HG03469 (cell line): ENCODE measurements at regions not wholly inside any gene's neighbourhood (a gene's known extent, or its start where the extent isn't known, plus 50 kb on each side); places are given as distances from the start of the nearest gene placed in this dataset.
A peak's percentile ranks its signal among the peaks of the same experiment; 100 is the strongest.
"Not testable (repeated sequence)": the region's sequence is repeated elsewhere in the genome, so short reads cannot be mapped to it uniquely, and the experiment has no call there.

ENCODE experiments used
- ATAC-seq: cut with Tn5 transposase; IDR thresholded peaks from one replicate; pipeline ENCODE4 v1.9.1; 2021; ENCODE audit warnings: mild to moderate bottlenecking, moderate library complexity, moderate number of reproducible peaks; ENCODE audit not compliant: unreplicated experiment

DNA sequence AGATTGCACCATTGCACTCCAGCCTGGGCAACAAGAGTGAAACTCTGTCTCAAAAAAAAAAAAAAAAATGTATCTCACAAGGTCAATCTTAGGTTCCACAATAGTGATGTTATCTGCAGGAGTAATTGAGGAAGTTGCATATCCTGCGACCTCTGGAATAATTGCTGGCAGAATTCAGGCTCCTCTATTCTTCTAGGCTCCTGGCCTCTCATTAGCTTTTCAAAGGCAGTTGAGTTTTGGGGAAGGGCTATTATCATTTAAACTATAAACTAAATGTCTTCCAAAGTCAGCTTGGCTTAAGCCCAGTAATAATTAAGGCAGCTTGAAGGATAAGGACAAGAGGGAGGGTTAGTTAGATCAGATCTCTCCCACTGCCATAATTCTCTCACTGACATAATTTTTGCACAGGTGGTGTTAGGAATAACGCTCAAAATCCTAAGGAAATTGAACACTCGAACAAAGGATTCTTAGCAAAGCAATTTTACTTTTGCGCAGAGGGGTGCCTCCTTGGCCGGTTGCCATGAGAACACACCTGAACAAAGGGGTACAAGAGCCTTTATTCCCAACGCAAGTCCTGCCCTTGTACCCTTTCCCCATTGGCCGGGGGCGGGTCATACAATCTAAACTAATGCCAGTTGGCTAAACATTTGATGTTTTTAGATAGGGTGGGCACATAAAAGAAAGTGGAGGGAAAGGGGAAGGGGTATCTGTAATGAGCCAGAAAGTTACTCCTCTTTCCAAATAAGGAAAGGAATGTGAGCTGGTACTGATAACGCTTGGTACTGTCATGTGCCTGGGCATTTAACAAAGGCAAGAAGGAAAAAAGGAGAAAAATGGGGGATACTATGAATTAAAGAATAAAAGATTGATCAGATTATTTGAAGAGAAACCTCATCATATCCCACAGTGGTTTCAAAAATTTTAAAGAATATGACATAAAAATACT lies 106.4 kb upstream of the CCNG1 start:
- no peak for ATAC-seq

DNA sequence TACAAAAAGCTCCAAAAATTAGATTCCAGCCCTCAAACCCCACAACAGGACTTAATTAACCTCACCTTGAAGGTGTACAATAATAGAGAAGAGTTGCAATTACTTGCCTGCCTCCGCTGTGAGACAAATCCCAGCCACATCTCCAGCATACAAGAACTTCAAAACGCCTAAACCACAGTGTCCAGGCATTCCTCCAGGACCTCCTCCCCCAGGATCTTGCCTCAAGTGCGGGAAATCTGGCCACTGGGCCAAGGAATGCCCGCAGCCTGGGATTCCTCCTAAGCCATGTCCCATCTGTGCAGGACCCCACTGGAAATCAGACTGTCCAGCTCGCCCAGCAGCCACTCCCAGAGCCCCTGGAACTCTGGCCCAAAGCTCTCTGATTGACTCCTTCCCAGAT lies 101.3 kb upstream of the CCNG1 start:
- not testable (repeated sequence) for ATAC-seq

DNA sequence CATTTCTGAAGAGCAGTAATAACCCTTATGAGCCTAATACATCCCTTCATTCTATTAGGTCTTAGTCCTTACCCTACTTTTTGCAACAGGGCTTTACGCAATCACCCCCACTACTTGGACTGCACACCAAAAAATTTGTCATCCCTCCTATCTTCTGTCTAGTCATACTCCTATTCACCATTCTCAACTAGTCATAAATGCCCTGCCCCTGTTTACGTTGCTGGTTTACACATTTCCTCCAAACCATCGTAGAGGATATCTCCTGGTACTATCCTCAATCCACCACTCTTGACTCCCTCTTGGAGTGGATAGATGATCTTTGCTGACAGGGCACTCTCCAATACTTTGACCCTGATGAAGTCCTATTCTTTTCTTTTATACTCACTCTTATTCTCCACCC lies 98.2 kb upstream of the CCNG1 start:
- ATAC-seq, result no peak

DNA sequence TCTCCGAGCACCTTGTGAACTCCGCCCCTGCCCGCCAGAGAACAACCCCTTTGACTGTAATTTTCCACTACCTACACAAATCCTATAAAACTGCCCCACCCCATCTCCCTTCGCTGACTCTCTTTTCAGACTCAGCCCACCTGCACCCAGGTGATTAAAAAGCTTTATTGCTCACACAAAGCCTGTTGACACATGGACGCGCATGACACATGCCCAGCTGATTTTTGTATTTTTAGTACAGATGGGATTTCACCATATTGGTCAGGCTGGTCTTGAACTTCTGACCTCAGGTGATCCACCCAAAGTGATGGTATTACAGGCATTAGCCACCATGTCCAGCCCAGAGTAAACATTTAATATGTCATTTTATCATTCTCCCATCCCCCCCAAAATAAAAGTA lies 97.0 kb upstream of the CCNG1 start:
- not testable (repeated sequence) for ATAC-seq

DNA sequence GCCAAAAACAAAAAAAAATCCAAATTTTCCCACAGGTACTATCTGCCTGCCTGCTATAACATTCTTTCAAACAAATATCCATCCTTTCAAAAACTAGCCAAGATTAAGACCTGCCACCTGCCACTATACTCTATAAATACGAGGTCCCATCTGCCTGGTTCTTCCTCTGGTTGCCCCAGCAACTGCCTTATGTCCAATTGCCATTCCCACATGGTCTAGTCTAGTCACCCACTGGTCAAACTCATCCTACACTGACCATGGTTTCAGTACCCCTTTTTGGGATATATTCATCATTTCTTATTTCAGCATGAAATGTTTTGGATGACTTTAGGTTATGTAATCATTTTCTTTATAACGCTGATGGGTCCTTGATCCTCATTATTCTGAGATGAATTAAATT lies 95.1 kb upstream of the CCNG1 start:
- no peak for ATAC-seq

DNA sequence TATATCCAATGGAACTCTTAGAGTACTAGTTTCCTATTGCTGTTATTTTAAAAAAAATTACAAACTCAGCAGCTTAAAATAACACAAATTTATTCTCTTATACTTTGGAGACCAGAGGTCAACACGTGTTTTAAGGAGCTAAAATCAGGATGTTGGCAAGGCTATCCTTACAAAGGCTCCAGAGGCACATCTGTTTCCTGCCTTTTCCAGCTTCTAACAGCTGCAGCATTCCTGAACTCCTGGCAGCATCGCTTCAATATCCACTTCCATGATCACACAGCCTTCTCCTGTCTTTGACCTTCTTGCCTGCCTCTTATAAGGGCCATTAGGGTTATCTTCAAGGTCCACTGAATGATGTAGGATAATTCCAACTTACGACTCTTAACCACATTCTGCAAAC lies 92.2 kb upstream of the CCNG1 start:
- no peak for ATAC-seq

DNA sequence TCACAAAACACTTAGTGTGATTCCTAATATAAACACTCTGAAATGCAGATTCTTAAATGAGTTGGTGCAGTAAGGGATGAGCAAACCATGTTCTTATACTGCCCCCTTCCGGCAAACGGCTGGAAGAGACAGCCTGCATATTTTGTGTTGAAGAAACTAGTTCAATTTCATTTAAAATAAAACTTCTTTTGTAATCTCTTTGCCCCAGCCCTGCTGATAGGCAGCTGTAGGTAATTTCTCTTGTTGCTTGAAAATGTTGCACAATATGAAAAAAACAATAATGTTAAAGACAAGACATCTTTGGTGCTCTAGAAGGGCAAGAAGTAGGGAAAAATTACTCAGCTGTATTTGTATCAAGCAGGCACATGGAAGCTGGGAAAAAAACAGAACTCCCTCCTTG lies 89.7 kb upstream of the CCNG1 start:
- ATAC-seq, result peak; percentile 59

DNA sequence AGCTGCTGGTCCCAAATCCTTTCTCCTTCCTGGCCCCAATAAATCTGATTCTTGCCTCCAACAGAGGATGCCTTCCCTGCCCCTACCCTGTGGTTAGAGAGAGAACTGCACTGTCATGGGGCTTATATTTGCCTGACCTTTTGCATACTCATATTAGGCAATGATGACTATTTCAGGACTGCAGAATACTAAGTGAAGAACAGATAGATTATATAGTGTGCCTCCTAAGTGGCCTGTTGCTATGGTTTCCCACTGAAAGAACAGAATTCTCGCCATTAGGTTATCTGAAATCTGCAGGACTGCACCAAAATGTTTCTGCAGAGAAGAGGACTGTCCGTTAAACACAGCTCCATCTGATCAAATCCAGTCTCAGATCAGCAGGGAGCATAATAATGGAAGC lies 87.3 kb upstream of the CCNG1 start:
- no peak for ATAC-seq

DNA sequence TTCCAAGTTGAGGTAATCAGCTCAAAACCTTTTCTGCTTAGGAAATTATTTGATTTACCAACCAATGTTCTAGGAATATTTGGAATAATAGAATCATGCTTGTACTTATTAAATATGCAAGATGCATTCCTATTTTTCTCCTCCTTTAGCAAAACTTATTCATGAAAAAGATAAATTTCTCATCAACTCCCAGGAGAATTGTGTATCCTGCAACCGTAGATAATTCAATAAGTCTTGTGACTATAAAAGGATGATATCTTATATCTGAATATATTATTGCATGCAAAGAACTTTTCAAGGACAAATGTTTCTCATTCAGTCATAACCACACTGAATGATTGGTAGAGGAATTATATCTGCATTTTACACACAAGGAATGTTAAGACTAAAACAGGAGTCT lies 84.9 kb upstream of the CCNG1 start:
- ATAC-seq, result no peak

DNA sequence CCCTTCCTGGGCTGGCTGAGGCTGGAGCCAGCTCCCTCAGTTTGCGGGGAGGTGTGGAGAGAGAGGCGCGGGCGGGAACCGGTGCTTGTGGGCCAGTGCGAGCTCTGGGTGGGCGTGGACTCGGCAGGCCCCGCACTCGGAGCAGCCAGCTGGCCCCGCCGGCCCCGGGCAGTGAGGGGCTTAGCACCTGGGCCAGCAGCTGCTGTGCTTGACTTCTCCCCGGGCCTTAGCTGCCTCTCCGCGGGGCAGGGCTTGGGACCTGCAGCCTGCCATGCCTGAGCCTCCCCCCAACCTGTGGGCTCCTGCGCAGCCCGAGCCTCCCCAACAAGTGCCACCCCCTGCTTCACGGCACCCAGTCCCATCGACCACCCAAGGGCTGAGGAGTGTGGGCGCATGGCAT lies 81.6 kb upstream of the CCNG1 start:
- ATAC-seq, result not testable (repeated sequence)

DNA sequence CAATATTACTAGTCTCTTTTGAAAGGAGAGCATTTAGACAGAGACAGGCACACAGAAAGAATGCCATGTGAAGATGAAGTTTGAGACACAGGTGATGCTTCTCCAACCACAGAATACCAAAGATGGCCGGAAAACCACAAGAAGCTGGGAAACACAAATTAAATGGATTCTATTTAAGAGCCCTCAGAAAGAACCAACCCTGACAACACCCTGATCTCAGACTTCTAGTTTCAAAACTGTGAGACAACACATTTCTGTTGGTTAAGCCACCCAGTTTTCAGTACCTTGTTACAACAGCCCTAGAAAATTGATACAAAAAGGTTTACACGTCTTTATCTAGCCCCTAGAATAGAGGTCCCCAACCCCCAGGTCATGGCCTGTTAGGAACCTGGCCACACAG lies 79.8 kb upstream of the CCNG1 start:
- ATAC-seq, result no peak

DNA sequence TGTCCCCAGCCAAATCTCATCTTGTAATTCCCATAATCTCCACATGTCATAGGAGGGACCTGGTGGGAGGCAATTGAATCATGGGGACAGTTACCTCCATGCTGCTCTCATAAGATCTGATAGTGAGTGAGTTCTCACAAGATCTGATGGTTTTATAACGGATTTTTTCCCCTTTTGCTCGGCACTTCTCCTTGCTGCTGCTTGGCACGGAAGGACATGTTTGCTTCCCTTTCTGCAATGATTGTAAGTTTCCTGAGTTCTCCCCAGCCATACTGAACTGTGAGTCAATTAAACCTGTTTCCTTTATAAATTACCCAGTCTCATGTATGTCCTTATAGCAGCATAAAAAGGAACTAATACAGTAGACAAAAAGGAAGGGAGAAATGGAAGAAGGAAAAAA lies 76.7 kb upstream of the CCNG1 start:
- no peak for ATAC-seq

DNA sequence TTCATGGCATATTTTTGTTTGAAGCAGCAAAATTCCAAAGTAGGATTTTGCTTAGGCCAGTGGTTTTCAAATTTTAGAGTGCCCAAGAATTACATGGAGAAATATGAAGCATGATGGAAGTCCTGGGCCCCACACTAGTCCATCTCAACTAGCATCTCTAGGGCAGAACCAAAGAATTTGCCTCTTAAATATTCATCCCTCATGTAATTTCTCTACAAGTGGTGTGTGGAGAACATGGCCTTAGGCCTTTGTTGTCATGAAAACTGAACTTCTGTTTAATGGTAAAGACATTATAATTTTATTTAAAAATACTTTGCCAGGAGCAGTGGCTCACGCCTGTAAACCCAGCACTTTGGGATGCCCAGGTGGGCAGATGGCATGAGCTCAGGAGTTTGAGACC lies 75.9 kb upstream of the CCNG1 start:
- ATAC-seq, result no peak

DNA sequence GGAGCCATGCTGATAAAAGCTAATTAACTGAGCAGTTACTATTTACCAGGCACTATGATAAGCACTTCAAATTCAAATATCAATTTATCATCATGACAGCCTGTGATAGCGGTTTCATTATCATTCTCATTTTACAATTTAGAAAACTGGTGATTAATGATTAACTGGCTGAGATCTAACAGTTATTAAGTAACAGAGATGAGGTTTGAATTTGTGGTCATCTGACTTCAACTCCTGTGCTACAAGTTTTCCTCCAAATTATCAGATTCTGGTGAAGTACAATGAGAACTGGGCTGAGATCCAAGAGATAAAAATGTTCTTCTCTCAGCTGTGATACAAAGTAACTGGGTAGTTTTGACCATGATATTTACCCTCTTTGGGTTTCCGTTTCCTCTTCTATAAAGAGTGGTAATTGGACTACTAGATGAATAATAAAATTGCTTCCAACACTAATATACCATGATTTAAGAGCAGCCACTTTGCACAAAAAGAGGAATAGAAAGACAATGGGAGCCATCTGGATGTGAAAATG lies 74.5 kb upstream of the CCNG1 start:
- ATAC-seq, result no peak

DNA sequence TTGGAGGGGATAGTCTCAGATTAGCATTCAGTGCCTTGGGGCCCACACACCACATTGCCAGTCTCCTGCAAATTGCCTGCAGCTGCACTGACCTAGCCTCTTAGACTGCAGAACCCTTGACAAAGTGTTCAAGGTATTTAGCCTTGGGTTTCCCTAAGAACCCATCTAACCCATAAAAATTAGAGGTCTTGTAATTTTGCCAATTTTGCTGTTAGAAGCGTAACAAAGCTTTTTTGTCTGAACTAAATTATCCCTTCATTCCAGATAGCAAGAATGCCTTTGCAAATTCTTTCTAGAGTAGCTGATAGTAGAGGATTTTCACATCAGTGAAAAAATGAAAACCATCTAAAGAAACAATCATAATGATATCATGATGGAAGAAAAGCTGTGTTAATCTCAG lies 74.0 kb upstream of the CCNG1 start:
- no peak for ATAC-seq

DNA sequence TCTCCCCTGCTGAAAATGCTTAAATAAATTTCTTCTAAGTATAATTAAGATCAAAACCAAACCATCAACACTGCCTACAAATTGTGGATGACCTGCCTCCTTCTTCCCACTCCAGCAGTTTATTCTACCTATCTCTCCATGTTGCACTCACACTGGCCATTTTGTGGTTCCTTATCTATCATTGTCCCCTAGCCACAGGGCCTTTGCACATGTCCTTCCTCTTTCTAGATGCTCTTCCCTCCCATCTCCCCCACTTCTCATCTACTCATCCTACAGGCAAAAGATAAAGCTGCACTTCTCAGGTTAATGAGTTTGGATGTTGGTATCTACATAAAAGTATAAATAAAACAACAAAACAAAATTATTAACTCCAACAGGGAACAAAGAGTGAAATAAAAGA lies 70.6 kb upstream of the CCNG1 start:
- no peak for ATAC-seq

DNA sequence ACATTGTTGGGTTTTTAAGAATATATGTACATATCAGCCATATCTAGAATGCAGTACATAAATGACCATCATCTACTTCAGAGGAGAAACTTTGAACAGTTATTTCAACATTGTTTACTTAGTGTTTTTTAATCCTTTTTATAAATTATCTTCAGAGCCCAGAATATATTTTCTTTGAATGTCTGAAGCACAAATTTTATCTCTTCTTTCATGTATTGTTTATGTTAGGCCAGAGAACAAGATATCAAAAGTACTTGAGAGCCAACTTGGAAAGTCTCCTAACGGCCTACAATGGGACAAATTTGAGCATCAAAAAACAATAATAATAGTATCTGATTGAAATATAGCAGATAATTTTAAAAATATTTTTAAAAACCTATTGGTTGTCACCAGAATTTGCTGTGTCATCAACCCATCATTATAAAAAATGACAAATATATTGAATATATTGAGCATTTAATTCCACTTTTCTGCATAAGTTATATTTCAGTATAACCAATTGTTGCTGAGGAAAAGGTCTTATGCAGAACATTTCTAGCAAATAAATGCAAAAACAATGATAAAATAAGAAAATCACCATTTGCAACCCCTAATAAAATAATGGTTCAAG lies 67.5 kb upstream of the CCNG1 start:
- ATAC-seq, result no peak

DNA sequence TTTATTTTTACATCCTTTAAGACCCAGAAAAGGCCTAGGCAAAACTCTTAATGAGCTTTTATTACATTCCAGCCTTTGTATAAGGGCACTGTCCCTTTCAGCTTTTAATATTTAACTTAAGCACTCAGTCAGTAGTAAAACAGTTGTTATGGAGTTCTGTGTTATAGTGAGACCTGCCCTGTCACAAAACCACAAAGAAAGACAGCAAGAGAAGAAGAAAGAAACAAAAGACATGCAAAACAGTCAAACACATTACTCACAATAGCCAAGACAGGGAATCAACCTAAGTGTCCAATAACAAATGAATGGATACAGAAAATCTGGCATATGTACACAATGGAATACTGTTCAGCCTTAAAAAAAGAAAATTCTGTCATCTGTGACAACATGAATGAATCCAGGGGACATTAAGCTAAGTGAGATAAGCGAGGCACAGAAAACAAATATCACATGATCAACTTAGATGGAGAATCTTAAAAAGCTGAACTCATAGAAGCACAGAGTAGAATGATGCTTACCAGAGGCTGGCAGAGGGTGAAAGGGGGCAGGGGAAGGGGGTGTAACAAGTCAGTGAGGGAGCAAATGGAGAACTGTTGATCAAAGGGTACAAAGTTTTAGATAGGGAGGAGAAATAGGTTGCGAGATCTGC lies 63.8 kb upstream of the CCNG1 start:
- no peak for ATAC-seq

DNA sequence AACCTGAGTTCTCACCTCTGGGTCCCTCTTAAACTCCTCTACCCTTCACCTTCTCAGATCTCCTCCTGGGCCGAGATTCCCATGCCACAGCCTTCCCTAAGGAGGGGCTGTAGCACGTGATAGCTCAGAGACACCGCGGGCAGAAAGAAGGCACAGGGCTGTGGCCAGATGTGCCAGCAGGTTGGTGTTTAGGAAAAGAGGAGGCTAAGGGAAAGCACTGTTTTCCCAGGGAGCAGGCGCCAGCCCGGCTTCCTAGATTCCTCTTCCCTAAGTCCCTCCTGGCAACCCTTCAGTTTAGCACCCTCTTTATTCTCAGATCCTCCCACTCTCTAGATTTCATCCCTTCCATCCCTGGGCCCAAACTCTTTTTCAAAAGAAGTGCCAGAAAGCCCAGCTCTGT lies 59.4 kb upstream of the CCNG1 start:
- ATAC-seq, result no peak

DNA sequence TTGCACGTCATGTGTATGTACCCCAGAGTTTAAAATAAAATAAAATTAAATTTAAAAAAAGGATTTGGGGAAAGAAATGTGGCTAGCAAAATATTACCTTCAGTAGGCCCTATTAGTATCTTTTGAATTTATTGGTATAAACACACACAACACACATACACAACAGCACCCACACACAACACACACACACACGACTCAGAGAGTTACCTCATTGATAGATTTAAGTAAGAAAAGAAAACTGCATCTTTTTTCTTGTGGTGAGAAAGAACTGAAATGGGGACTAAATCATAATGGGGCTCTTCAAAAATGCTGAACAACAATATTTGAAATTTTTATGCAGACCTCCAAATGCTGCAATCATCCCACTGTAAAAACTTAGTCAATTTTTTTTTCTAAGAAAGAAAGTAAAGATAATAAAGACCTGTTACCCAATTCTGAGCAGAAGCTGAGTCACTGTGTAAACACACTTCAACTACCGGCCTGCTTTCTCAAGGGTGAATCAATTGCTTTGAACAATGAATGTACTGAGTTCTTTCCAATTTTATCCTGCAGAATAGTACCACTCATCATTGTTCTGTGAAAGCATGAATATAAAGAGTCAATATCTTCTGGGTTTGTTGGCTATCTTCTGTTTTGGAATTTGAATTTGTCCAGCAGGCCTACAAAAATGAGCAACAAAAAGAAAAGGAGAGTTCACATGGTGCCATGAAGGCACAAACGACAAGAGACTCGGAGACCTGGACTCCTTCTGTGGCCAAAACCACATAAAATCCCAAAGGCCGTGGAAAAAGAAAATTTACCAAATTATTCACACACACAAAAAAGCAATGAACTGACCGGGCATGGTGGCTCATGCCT lies 57.9 kb upstream of the CCNG1 start:
- ATAC-seq, result no peak

DNA sequence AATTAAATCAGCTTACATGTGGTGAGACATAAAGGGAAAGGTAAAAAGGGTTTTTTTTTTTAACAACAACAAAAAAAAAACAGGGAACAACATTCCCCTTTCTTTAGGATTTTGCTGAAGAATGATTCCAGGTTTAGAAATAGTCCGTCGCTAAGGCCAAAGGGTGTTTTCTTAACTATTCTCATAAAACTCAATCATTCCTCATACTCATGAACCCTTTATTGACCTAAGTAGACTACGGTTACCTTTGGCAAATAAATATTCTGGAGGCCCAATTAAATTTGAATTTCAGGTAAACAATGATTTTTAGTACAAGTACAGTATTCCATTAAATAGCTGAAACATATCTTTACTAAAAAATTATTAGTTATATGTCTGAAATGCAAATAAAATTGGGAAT lies 55.6 kb upstream of the CCNG1 start:
- no peak for ATAC-seq
